ENCODE measurements at regions not wholly inside any gene's neighbourhood (a gene's known extent, or its start where the extent isn't known, plus 50 kb on each side); places are given as distances from the start of the nearest gene placed in this dataset.

GRCh38 chr1:72482736-72483413, 200.5 kb upstream of the NEGR1 start:
- no peak for TF ChIP-seq CTCF (IDR thresholded peaks at IDR 0.05)
- TF ChIP-seq ZFX (IDR thresholded peaks at IDR 0.05; ENCODE audit: borderline replicate concordance), result no peak

Data from 22Rv1 (cell line).